ENCODE measurements at regions not wholly inside any gene's neighbourhood (a gene's known extent, or its start where the extent isn't known, plus 50 kb on each side); places are given as distances from the start of the nearest gene placed in this dataset.

- no peak for TF ChIP-seq ETS1 (IDR thresholded peaks at IDR 0.05)
- TF ChIP-seq ZNF331 (CRISPR knock-in tag; IDR thresholded peaks at IDR 0.05; ENCODE audit: low read depth), result no peak
- no peak for TF ChIP-seq CREB1 (CRISPR knock-in tag; IDR thresholded peaks at IDR 0.05; ENCODE audit: low read depth)
Measured at GRCh38 chr22:48057116-48057835, 1294.8 kb downstream of the TBC1D22A start (continued).

DNA sequence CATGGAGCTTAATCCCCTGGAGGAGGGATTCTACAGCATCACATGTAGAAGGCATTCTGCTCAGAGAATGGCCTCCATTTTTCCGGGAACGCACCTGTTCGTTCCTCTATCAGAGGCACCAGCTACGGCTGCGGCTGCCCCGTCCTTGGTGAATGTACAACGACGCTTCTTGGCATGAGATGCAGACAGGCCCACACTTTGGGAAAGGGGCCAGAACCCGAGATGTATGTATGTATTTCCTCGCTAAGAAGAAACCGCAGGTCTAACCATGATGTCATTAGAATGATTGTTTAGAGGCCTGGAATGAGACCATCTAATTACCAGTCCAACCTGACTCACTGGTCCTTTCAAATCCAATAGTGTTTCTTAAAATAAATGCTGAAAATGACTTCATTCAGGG is 1293.4 kb downstream of the TBC1D22A start:
- no peak overlapping the region for H3K27ac ChIP-seq (ENCODE audit: low read depth)

More for the DNA sequence above, 1293.4 kb downstream of the TBC1D22A start:
- no peak overlapping the region for H3K4me3 ChIP-seq
- no peak overlapping the region for H3K4me2 ChIP-seq
- DNase-seq (ENCODE audit: low spot score) (no peak), ATAC-seq (no peak)
- Mint-ChIP-seq H3K27me3 (ENCODE audit: insufficient read depth, low read depth, poor library complexity) (peaks cover 4% of the 10 kb centered on the region), H3K4me3 (no peak overlapping the region), H3K9me3 (no peaks in the 10 kb centered on the region; the same call in 1 of the 3 replicates), H3K36me3 (ENCODE audit: low read depth) (no peaks in the 10 kb centered on the region), H3K4me1 (no peaks in the 10 kb centered on the region), H3K27ac (no peak overlapping the region)
- H3K36me3 ChIP-seq (ENCODE audit: insufficient read depth), result no peaks in the 10 kb centered on the region
- H4K20me1 ChIP-seq (replicated peaks; ENCODE audit: insufficient read depth), result no peaks in the 10 kb centered on the region
- H2AFZ ChIP-seq, result no peak overlapping the region
- H3F3A ChIP-seq (replicated peaks; ENCODE audit: low read depth), result no peaks in the 10 kb centered on the region
- H3K79me2 ChIP-seq (replicated peaks; ENCODE audit: insufficient read depth), result no peaks in the 10 kb centered on the region
- H3K27me3 ChIP-seq (ENCODE audit: insufficient read depth), result no peaks in the 10 kb centered on the region
- no peaks in the 10 kb centered on the region for H3K4me1 ChIP-seq (ENCODE audit: insufficient read depth)
- no peak for TF ChIP-seq JUNB (IDR thresholded peaks at IDR 0.05; ENCODE audit: unreplicated experiment)
- TF ChIP-seq EZH2phosphoT487 (IDR thresholded peaks at IDR 0.05; ENCODE audit: unreplicated experiment), result no peak
- no peak for TF ChIP-seq CTCF (conservative IDR thresholded peaks at IDR 0.05; ENCODE audit: low read depth in 2 of 2)
- no peak for TF ChIP-seq ZNF114 (CRISPR knock-in tag; IDR thresholded peaks at IDR 0.05)
- TF ChIP-seq, protein P1, sequence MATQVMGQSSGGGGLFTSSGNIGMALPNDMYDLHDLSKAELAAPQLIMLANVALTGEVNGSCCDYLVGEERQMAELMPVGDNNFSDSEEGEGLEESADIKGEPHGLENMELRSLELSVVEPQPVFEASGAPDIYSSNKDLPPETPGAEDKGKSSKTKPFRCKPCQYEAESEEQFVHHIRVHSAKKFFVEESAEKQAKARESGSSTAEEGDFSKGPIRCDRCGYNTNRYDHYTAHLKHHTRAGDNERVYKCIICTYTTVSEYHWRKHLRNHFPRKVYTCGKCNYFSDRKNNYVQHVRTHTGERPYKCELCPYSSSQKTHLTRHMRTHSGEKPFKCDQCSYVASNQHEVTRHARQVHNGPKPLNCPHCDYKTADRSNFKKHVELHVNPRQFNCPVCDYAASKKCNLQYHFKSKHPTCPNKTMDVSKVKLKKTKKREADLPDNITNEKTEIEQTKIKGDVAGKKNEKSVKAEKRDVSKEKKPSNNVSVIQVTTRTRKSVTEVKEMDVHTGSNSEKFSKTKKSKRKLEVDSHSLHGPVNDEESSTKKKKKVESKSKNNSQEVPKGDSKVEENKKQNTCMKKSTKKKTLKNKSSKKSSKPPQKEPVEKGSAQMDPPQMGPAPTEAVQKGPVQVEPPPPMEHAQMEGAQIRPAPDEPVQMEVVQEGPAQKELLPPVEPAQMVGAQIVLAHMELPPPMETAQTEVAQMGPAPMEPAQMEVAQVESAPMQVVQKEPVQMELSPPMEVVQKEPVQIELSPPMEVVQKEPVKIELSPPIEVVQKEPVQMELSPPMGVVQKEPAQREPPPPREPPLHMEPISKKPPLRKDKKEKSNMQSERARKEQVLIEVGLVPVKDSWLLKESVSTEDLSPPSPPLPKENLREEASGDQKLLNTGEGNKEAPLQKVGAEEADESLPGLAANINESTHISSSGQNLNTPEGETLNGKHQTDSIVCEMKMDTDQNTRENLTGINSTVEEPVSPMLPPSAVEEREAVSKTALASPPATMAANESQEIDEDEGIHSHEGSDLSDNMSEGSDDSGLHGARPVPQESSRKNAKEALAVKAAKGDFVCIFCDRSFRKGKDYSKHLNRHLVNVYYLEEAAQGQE (IDR thresholded peaks at IDR 0.05; ENCODE audit: unreplicated experiment), result no peak
- H3K9me2 ChIP-seq (ENCODE audit: insufficient read depth), result no peaks in the 10 kb centered on the region

All from GM23338 (cell line).